Stimulated activated naive CD4-positive, alpha-beta T cell treated with Interleukin-2 at 50 U/mL for 16 hours (primary cell): ENCODE measurements at regions not wholly inside any gene's neighbourhood (a gene's known extent, or its start where the extent isn't known, plus 50 kb on each side); places are given as distances from the start of the nearest gene placed in this dataset.

Experiments
- DNase-seq: peaks from one replicate; lab custom pipeline; 2025; lab: John Stamatoyannopoulos, UW

DNA sequence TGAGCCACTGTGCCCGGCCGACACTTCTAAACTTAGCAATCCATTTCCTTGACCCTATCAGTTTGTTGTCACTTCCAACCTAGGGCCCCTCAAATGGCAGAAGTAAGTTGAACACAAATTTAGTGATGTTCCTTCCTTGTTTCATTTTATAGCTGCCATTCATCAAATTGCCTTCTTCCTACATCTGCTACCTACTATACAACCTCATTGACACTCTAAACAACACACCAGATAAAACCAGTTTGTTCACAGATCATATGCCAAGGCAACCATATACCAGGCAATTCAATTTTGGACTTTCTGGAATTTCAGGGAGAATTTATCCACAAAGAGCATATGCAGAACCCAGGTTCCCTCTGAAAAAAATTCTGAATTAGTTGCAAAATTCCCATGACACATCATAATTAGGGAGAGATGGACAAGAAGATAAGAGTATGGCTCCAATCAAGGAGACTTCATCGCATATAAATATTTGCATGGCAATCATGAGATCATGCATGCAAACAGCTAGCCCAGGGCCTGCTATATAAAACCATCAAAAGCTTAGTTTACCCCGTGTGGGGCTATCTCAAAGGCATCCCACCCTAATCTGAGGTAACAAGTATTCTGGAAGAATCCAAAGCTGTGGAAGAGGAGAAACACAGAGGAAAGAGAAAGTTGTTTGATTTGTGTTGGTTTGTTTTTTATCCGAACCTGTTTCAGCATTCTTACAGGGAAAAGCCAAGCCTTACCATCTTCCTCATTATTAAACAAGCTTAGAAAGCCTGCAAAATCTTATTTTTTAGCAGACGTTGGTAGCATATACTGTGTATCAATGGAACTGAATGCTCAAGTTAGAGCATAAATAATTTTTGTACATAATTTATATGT, 132.8 kb upstream of the TNFAIP3 start:
- DNase-seq, result no peak

DNA sequence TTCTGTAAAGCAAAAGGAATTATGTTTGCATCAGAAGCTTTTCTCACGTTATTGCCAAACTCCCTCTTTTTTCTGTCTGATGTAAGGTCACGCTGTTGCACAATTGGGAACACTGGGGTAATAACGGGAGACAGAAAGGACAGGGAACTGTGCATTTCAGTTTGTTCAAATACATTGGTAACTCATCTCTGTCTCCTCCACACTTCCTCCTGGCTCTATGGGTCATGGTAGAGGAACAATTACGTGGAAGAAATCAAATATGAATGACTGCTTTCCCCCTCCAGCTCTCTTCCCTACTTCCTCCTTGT, 132.2 kb upstream of the TNFAIP3 start:
- no peak for DNase-seq

DNA sequence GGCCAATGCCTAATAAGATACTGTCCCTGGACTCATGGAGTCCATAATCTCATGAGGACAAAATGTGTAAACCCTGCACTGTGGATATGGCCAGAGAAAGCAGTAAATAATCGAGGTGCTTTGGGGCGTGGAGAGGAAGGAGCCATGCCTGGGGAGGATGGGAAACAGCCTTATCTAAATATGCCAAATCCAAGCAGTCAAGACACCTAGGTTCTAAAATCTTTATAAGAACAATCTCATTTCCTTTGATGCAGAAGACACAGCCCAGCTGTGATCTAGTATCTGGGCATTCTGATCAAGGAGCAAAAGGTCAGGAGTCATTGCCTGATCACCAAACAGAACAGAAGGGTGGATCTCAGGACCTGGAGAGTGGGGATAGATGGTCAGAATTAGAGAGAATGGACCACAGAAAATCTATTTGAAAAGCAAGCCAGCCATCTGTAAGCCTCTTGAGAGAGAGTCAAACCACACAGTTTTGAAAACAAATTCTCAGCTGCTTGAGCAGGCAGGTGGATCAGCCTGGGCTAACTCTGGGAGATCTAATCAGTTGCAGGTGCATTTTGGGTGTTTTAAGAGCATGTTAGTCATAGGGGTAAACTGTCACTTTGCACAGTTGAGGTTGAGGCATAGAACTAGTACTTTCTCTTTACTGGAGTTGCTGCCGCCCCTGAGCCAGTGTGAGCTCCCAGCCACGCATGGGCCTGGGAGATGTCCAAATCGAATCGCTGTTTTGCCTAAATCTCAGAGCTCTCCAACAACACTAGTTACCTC, 130.8 kb upstream of the TNFAIP3 start:
- no peak for DNase-seq

DNA sequence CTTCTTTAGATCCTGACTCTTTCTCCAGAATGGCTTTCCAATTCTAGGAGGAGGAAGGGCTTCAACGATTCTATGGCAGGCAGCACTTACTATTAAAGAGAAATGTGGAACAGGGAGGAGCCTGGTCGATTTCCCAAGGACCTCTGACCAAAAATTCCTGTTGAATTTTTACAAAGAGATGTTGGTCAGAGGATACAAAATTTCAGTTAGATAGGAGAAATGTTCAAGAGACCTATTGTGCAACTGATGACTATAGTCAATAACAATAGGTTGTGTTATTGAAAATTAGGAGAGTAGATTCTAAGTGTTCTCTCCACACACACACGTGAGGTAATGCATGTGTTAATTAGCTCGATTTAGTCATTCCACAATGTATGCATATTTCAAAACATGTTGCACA, 130.1 kb upstream of the TNFAIP3 start:
- DNase-seq, result no peak

DNA sequence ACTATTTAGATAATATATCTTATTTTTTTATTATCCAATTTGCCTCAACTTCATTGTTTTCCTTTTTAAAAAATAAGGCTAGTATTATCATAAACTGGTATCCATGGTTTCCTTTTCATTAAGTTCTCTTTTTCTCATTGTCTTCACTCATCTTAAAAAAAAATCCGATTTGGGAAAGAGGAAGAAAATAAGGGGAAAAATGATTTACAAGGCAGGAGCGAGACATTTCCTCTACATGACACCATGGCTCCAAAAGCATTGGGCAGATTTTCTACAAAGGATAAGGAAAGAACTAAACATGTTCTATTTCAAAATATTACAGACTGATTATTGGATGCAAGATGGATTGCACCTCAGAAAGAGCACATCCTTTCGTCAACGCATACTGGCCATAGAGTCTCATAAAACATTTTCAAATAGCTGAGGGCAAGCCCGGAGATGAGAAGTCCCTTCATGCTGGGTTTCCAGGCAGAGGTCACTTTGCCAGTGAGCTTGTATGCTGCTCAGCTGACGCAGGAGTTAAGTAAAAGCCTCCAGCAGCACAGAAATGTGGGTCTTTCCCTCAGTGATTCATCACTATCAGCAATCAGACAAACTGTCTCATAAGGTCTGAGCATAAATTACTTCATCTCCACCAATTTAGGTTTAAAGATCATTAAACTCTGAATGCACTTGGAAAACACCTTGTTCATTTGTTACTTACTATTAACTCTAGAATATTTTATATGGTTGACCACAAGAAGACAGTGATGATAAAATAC, 129.0 kb upstream of the TNFAIP3 start:
- DNase-seq, result no peak

DNA sequence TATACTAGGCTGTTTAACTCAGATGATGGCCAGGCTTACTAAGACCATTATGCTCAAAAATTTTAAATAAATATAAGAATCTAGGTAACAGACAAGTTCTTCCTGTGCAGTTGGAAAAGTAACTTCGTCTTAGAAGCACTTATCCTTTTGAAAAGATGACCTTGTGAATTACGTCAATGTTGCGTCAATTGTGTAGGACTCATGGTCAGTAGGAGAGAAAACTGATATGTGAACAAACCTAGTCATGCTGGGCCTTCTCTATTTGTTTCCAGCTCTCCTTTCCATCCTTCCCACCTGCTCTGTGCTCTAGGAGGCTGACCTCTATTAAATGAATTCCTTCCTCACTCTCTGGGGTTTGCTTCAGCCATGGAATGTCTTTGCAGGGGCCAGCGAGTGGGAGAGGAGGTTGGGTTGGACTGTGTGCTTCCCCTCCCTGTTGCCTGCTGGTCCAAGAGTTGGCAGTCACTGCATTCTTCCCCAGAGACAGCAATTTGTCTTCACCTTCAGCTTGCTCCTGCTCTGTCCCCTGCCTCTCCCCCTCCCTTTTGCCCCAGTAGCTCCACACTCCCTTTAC, 128.0 kb upstream of the TNFAIP3 start:
- no peak for DNase-seq

DNA sequence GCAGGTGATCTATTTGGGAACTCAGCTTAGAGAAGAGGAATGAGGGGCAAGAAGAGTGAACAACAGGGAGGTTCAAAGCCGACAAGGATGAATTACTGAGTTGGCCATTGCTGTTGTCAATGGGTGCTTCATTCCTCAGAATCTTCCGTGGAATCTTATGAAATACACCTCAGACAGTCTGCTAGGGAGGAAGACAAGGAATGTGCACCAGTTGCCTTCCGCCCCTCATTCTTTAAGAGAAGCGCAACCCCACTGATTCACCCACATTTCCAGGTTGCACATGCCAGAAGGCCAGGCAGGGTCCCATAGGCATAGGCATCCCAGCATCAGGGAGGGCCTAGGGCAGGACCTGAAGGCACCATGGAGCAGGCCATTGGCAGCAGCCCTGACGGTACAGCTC, 127.5 kb upstream of the TNFAIP3 start:
- DNase-seq, result no peak

DNA sequence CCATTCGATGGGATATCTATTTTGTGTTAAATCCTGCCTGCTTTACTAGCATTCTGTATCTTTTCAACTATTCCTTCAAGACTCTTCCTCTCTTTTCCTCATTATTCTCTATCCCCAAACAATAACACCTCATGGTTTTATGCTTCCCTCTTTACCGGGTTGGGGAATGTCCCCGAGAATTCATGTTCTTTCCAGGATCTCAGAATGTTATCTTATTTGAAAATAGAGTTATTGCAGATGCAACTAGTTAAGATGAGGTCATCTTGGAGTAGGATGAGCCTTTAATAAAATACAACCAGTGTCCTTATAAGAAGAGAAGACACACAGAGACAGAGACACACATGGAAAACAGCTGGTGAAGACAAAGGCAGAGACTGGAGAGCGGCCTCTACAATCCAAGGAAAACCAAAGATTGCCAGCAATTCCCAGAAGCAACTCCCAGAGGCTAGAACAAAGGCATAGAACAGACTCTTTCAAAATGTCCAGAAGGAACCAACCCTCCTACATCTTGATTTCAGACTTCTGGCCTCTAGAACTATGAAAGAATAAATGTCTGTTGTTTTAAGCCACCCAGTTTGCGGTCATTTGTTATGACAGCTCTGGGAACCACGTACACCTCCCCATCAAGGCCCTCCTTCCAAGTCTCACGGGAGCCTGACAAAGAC, 126.8 kb upstream of the TNFAIP3 start:
- no peak for DNase-seq

DNA sequence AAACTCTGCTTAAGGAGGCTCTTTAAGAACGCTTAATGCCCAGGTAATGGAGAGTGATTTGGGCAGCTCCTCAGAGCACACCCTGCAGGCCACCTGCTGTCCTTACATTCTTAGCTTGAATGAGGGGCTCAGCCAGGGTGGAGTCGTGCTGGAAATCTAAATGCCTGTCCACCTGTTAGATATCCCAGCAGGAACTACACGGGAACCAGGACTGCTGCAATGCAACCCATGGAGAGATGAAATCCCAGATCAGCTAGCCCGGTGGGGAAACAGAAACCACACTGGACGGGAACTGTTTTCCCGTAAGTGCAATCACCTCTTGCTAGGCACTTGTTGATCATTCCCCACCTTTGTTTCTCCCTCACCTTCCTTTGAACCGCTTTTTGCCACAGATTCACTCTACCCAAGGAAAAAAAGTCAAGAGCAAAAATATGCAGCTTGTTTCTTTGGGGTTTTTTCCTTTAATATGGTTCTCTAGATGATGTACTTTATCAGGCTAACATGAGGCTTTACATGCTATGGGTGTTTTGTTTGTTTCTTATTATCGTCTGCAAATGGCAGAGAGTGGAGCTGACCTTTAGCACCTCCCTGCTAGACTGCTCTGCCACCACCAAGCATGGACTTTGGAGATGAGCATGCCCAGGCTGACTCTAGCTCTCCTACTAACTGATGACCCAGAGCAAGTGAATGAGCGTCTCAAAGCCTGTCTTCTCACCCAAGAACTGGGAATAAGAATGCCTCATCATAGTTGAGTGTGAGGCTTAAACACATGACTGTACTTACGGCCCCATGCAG, 125.9 kb upstream of the TNFAIP3 start:
- no peak for DNase-seq

DNA sequence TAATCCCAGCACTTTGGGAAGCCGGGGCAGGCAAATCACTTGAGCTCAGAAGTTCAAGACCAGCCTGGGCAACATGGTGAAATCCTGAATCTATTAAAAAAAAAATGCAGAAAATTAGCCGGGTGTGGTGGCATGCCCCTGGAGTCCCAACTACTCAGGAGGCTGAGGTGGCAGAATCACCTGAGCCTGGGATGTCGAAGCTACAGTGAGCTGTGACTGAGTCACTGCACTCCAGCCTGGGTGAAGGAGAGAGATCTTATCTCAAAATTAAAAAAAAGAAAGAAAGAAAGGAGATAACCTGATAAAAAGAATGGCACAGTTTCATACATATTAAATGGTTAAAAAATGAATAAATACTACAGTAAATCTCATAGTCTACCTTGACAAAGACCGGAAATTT, 123.6 kb upstream of the TNFAIP3 start:
- DNase-seq, result no peak

DNA sequence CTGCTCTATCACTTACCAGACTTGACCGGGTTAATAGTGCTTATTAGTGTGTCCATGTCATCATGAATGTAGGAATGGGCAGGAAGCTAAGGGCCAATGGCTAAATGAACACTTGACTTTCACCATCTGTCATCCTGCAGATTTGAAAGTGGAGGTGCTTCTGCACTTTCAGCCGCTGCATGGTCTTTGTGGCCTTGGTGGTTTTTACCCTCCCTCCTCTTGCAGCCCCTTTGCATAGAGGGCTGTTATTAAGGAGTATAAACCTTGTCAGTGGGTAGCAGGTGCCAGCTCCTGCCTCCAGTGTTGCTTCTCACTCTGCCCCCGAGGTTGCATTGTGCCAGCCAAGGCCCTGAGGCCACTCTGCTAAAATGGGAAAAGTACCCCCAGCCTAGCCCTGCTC, 122.2 kb upstream of the TNFAIP3 start:
- no peak for DNase-seq

DNA sequence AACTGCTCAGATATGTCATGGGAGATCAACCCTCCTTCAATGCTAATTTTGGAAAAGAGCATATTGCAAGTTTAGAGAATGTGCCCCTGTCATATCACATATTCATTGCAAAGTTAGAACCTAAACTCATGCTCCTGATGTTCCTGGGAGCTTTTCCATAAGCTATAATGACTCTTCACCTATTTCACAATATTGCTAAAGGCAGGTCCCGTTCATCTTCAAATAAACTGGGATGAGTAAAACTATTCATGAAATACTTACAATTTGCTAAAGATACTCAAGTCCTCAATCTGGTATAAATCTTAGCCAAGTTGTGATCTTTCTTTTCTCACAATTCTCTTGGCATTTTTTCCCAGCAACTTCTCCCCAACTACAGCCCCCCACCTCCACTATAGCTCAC, 121.7 kb upstream of the TNFAIP3 start:
- no peak for DNase-seq

DNA sequence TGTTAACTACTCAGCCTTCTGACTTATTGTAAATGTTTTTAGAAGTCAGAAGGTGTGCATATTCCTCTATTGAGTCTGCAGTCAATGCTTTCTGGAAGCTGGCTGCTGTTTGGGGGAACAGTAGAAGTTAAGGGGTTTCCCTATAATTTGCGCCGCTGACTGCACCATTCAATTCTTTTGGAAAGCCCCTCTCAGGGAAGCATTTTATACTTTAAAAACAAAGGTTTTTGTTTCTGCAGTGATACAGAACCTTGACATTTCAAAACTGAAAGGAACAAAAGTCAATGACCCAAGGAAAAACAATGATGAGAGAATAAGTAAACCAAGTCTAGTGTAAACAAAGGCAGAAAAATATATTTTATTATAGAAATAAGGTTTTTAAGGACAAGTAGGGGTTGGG, 120.8 kb upstream of the TNFAIP3 start:
- no peak for DNase-seq

DNA sequence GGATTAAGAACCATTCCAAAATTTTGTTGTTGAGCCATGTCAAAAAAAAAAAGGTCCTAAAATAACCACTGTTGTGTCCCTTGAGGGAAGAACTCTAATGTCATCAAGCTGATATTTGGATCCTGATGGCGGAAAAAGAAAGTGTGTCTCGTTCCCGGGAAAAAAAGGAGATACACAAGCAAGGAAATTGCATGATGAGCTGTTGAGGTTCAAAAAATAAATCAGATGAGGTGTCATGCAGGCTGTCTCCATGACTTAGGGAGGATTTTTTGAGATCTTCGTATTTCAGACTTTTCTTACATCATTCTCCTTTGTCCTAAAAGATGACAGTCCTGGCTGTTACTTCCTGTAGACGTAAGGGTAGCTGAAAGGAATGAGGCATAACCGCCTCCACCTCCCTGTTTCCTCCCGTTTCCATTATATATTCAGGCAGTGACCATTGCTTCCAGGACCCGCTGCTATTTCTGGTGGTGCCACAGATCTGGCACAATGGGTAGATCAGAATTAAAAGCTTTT, 117.3 kb upstream of the TNFAIP3 start:
- DNase-seq, result no peak

DNA sequence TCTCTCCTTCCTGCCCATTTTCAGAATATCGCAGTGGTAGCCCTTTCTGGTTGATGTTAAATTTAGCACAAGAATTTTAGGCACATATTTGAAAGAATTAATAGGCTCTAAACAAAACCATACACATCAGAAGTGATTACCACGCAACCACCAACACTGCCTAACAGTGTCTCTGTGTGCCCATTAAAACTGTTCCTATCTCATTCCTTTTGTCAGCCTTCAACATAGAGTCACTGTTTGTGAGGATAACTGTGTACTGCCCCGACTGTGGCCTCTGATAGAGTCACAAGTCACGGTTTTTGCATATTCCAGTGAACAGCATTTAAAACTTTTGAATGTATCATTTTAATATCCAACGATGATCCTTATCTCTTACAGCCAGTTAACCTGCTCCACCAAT, 116.8 kb upstream of the TNFAIP3 start:
- no peak for DNase-seq

DNA sequence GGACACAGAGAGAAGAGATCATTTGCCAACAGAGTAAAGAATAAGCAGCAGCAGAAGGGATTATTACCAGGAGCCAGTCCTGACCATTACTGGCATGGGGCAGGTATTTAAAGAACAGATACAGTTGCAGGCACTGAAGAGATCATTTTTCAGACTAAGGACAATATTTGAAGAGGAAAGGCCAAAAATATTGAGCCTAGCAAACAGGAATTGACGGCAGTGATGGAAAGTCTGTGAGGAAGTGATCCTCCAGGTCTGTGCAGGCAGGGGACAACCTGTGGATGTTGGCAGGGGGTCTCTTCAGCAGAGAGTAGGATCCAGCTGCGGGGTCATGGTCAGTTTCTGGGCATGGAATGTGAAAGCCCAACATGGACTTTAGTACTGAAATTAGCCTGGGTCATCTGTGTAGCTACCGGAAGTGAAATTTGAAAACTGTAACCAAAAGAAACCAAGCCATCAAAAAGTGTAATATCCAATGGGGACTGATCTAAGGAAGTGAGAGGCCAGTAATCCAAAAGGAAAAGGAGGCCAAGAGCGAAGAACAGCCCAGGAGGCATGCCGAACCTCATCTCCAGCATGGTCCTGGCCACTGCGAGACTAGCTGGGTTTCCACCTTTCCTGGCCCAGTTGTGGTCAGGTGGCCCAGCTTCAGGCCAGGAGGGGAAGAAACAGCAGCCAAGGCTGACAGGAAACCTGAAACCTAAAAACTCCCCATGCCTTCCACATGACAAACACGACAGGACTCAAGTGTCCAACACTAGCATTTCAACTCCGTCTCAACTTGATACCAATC, 115.1 kb upstream of the TNFAIP3 start:
- DNase-seq, result no peak

DNA sequence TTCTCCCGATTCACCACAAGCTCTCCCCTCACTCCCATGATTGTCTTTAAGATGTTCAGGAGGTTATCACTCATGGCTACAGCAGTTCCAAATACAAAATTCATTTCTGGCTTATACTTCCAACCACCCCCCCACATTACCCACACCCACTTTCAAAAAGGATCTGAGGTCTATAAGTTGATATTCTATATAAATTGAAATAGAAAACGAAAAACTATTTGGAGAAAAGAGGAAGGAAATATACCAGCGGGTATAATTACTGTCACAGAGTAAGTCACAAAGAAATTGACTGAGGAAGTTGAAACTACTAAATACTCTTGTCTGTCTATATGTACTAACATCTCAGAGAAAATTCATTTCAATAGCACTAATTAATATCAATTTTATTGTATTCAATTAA, 112.7 kb upstream of the TNFAIP3 start:
- no peak for DNase-seq

DNA sequence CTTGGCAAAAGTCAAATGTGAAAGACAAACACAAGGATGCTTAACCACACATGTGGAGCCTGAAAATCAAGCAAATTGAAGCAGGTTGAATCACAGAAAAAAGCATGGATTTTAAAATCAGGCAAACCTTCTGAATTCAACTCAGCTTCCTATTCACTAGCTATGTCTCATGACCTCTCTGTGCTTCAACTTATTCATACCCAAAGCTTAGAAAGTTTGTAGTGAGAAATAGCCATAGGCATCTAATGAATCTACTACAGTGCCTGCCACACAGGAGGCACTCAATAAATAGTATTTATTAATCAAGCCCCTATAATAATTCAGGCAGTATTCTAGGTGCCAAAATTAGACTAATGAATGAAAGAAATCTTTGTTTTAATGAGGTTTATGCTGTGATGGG, 112.2 kb upstream of the TNFAIP3 start:
- no peak for DNase-seq

DNA sequence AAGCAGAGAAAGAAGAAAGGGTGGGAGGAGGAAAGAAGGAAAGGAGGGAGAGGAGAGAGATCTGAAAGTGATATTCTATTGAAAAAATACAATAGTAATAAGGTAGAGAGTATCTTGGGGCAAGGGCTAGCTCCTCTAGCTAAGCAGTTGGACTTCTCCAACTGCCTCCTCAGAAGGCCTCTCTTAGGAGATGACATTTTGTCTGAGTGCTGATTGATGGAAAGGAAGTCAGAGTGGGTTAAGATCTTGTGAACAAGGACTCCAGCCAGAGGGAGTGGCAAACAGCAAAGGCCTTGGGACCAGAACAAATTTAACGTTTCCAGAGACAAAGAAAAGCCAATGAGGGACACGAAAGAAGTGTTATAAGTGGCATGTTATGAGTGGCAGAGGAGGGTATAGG, 111.8 kb upstream of the TNFAIP3 start:
- DNase-seq, result no peak

DNA sequence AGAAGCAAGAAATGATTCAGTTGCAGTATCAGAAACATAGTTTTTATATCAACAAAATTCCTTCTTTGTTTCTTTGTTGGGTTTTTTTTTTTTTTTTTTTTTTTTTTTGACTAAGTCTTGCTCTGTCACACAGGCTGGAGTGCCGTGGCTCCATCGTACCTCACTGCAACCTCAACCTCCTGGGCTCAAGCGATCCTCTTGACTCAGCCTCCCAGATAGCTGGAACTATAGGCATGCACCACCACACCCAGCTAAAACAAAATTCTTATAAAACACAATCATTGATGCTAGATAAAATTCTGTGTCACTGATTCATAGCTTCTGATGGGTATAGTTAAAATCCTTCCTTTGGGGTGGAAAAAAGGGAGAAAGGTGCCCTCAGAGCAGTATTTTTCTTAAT, 110.3 kb upstream of the TNFAIP3 start:
- no peak for DNase-seq
